ENCODE measurements at regions not wholly inside any gene's neighbourhood (a gene's known extent, or its start where the extent isn't known, plus 50 kb on each side); places are given as distances from the start of the nearest gene placed in this dataset.

GRCh38 chr14:85892251-85892650 is 362.3 kb downstream of the FLRT2 start:
- TF ChIP-seq CTCF (IDR thresholded peaks at IDR 0.05; ENCODE audit: low read depth, low read length, poor library complexity, severe bottlenecking) (no peak), EZH2phosphoT487 (IDR thresholded peaks at IDR 0.05; ENCODE audit: borderline replicate concordance, low read length) (no peak)
